LNCaP clone FGC (cell line): ENCODE measurements at regions not wholly inside any gene's neighbourhood (a gene's known extent, or its start where the extent isn't known, plus 50 kb on each side); places are given as distances from the start of the nearest gene placed in this dataset.
"Not testable (repeated sequence)": the region's sequence is repeated elsewhere in the genome, so short reads cannot be mapped to it uniquely, and the experiment has no call there.

Experiments used
- DNase-seq: peaks from one replicate; pipeline ENCODE4 v3.0.0-alpha.2; 2011; ENCODE audit warnings: low read depth
- H3K4me3 ChIP-seq: 2 replicates; pipeline ENCODE4 v1.5.1; 2011; ENCODE audit warnings: mild to moderate bottlenecking, low read depth, low read length, control low read depth
- CTCF ChIP-seq: IDR thresholded peaks from 2 replicates; pipeline ENCODE4 v1.5.1; 2012; ENCODE audit warnings: mild to moderate bottlenecking; ENCODE audit not compliant: control insufficient read depth, insufficient read depth; ENCODE audit errors: extremely low read depth

GRCh38 chr14:65173973-65174693 is 71.8 kb upstream of the MAX start:
- no peak overlapping the region for H3K4me3 ChIP-seq
- no peak for DNase-seq
- no peak for TF ChIP-seq CTCF

- TF ChIP-seq CTCF: no peak
- no peak for DNase-seq
- no peak overlapping the region for H3K4me3 ChIP-seq
Measured at GRCh38 chr14:65174783-65175182, 72.5 kb upstream of the MAX start.

GRCh38 chr14:65177551-65177950 is 75.2 kb upstream of the MAX start:
- no peak for DNase-seq
- no peak overlapping the region for H3K4me3 ChIP-seq
- TF ChIP-seq CTCF: no peak

GRCh38 chr14:65179231-65179630 is 76.9 kb upstream of the MAX start:
- H3K4me3 ChIP-seq, DNase-seq: not testable (repeated sequence)

- no peak overlapping the region for H3K4me3 ChIP-seq
- DNase-seq: no peak
- no peak for TF ChIP-seq CTCF
Measured at GRCh38 chr14:65179918-65180724, 77.8 kb upstream of the MAX start.

- H3K4me3 ChIP-seq: no peak overlapping the region
- DNase-seq: no peak
- TF ChIP-seq CTCF: no peak
Measured at GRCh38 chr14:65180725-65181025, 78.4 kb upstream of the MAX start.

- H3K4me3 ChIP-seq: no peak overlapping the region
- peak; percentile 44 for DNase-seq
- TF ChIP-seq CTCF: no peak
Measured at GRCh38 chr14:65184032-65184764, 81.9 kb upstream of the MAX start.
